ENCODE measurements at regions not wholly inside any gene's neighbourhood (a gene's known extent, or its start where the extent isn't known, plus 50 kb on each side); places are given as distances from the start of the nearest gene placed in this dataset.

DNA sequence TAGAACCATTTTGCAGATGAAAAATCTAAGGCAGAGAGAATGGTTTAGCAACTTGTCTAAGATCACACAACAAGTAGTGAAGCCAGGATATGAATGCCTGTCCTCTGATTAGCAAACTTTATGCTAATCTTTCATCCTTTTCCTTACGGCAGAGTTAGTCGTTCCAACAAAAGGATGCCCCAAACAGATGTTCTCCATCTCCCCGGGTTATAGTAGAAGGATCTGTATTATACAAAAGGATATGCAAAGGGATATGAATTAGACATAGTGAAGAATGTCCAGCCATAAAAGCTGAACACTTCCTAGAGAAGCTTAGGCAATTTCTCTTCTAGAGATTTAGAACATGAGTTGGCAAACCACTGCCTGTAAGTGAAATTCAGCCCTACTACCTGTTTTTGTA is 291.6 kb upstream of the DUSP10 start:
- H3K27me3 ChIP-seq (replicated peaks; ENCODE audit: control insufficient read depth, insufficient read depth, low read length, poor library complexity, severe bottlenecking) = no peaks in the 10 kb centered on the region
- no peak overlapping the region for H3K4me3 ChIP-seq (ENCODE audit: insufficient read depth, low read depth, low read length, poor library complexity, severe bottlenecking)
- no peaks in the 10 kb centered on the region for H3K9me3 ChIP-seq (ENCODE audit: control insufficient read depth, low read length)
- DNase-seq = no peak
- H3K36me3 ChIP-seq (ENCODE audit: control insufficient read depth, insufficient read depth, low read length) = no peaks in the 10 kb centered on the region
- H3K27ac ChIP-seq (ENCODE audit: insufficient read depth, low read length, poor library complexity, severe bottlenecking) = no peak overlapping the region
- H3K4me1 ChIP-seq (ENCODE audit: control insufficient read depth, insufficient read depth, low read length, poor library complexity, severe bottlenecking) = no peaks in the 10 kb centered on the region

DNA sequence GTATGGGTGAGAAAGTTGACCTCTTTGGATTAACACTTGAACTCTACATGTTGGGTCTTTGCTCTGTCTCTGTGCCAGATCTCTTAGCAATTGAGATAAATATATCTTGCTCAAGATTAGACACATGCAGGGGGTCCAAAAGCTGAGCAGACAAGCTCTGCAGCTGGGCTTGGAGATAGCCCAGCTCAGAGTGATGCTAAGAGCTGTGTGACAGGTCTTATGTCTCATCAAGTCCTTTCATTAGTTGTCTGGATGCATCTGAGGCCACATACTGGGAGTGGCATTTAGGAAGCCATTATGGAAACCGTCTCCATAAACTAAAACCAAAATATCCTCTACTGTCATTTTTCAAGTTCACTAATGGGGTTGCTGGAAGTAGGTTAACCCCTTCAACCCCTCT is 289.4 kb upstream of the DUSP10 start:
- Histone ChIP-seq H3K9me3 (ENCODE audit: control insufficient read depth, low read length) (no peaks in the 10 kb centered on the region), H3K36me3 (ENCODE audit: control insufficient read depth, insufficient read depth, low read length) (no peaks in the 10 kb centered on the region), H3K4me3 (ENCODE audit: insufficient read depth, low read depth, low read length, poor library complexity, severe bottlenecking) (no peak overlapping the region), H3K27me3 (replicated peaks; ENCODE audit: control insufficient read depth, insufficient read depth, low read length, poor library complexity, severe bottlenecking) (no peaks in the 10 kb centered on the region), H3K4me1 (ENCODE audit: control insufficient read depth, insufficient read depth, low read length, poor library complexity, severe bottlenecking) (no peaks in the 10 kb centered on the region), H3K27ac (ENCODE audit: insufficient read depth, low read length, poor library complexity, severe bottlenecking) (no peak overlapping the region)
- DNase-seq = no peak

DNA sequence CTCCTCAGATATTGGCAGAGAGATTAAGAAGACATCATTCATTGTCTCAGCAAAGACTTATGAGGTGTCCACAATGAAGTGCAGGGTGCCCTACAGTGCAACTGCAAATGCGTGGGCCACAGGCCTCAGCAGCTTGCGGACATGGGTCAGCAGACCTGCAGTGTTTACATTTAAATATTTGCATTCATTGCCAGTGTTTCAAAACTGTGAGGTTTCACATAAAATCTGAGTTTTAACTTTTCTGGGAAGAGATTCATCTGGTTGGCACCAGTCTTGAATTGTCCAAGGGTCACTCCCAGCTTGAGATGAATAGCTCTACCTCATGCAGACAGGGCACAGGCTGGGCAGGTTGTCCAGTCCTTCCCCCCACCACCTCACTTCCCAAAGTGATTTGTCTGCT is 286.8 kb upstream of the DUSP10 start:
- H3K27me3 ChIP-seq (replicated peaks; ENCODE audit: control insufficient read depth, insufficient read depth, low read length, poor library complexity, severe bottlenecking) = no peaks in the 10 kb centered on the region
- no peaks in the 10 kb centered on the region for H3K36me3 ChIP-seq (ENCODE audit: control insufficient read depth, insufficient read depth, low read length)
- no peak for DNase-seq
- no peaks in the 10 kb centered on the region for H3K4me1 ChIP-seq (ENCODE audit: control insufficient read depth, insufficient read depth, low read length, poor library complexity, severe bottlenecking)
- H3K4me3 ChIP-seq (ENCODE audit: insufficient read depth, low read depth, low read length, poor library complexity, severe bottlenecking) = no peak overlapping the region
- no peak overlapping the region for H3K27ac ChIP-seq (ENCODE audit: insufficient read depth, low read length, poor library complexity, severe bottlenecking)
- no peaks in the 10 kb centered on the region for H3K9me3 ChIP-seq (ENCODE audit: control insufficient read depth, low read length)

DNA sequence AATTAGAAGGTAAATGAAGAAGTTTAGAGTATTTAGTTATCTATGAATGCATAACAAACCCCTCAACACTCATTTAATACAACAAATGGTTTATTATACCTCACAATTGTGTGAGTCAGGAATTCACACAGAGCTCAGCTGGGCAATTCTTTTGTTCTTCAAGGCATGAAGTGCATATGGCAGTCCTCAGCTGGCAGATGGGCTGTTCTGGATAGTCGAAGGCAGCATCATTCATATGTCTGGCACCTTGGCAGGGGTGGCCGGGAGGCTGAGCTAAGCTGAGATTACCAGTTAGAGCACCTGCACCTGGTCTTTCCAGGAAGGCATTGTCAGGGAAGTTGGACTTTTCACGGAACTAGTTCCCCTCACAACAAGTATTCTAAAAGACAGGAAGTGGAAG is 286.2 kb upstream of the DUSP10 start:
- no peaks in the 10 kb centered on the region for H3K4me1 ChIP-seq (ENCODE audit: control insufficient read depth, insufficient read depth, low read length, poor library complexity, severe bottlenecking)
- H3K27ac ChIP-seq (ENCODE audit: insufficient read depth, low read length, poor library complexity, severe bottlenecking) = no peak overlapping the region
- DNase-seq = no peak
- no peaks in the 10 kb centered on the region for H3K9me3 ChIP-seq (ENCODE audit: control insufficient read depth, low read length)
- no peak overlapping the region for H3K4me3 ChIP-seq (ENCODE audit: insufficient read depth, low read depth, low read length, poor library complexity, severe bottlenecking)
- no peaks in the 10 kb centered on the region for H3K36me3 ChIP-seq (ENCODE audit: control insufficient read depth, insufficient read depth, low read length)
- no peaks in the 10 kb centered on the region for H3K27me3 ChIP-seq (replicated peaks; ENCODE audit: control insufficient read depth, insufficient read depth, low read length, poor library complexity, severe bottlenecking)

DNA sequence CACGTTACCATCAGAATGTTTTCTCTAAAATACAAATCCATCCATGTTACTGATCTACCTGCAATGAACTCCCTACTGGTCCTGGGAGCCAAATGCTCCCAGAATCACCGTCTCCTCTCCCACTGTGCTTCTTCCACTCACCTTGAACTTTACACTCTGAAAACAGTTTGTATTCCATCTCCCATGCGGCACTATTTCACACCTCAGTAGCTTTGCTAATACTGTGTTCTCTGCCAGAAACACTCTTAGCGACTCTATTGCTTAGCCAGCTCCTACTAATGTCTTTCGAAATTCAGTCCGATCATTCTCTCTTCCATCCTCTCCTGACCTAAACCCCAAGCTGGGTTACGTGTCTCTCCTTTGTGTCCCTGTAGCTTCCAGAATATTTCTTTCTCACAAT is 284.4 kb upstream of the DUSP10 start:
- H3K27ac ChIP-seq (ENCODE audit: insufficient read depth, low read length, poor library complexity, severe bottlenecking) = no peak overlapping the region
- no peaks in the 10 kb centered on the region for H3K4me1 ChIP-seq (ENCODE audit: control insufficient read depth, insufficient read depth, low read length, poor library complexity, severe bottlenecking)
- no peak for DNase-seq
- H3K4me3 ChIP-seq (ENCODE audit: insufficient read depth, low read depth, low read length, poor library complexity, severe bottlenecking) = no peak overlapping the region
- H3K9me3 ChIP-seq (ENCODE audit: control insufficient read depth, low read length) = no peaks in the 10 kb centered on the region
- H3K27me3 ChIP-seq (replicated peaks; ENCODE audit: control insufficient read depth, insufficient read depth, low read length, poor library complexity, severe bottlenecking) = no peaks in the 10 kb centered on the region
- H3K36me3 ChIP-seq (ENCODE audit: control insufficient read depth, insufficient read depth, low read length) = no peaks in the 10 kb centered on the region

DNA sequence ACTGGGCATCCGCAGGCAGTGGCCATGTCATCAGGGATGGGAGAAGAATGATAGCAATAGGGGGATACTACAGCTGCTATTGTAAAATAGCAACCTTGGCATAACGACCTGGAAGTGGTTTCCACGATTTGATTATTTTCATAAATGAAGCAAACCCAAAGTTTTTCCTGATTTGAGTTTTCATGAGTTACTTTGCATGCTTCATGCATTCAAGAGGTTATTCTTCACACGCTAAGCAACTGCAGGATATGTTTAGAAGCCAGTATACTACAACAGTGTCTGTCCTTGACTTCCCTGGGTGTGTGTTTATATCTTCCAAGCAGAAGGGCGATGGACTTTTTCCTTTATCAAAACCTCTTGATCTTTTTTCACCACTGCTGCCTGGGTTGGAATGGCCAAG is 281.1 kb upstream of the DUSP10 start:
- no peaks in the 10 kb centered on the region for H3K36me3 ChIP-seq (ENCODE audit: control insufficient read depth, insufficient read depth, low read length)
- H3K27me3 ChIP-seq (replicated peaks; ENCODE audit: control insufficient read depth, insufficient read depth, low read length, poor library complexity, severe bottlenecking) = no peaks in the 10 kb centered on the region
- no peak overlapping the region for H3K27ac ChIP-seq (ENCODE audit: insufficient read depth, low read length, poor library complexity, severe bottlenecking)
- H3K4me1 ChIP-seq (ENCODE audit: control insufficient read depth, insufficient read depth, low read length, poor library complexity, severe bottlenecking) = no peaks in the 10 kb centered on the region
- DNase-seq = no peak
- no peaks in the 10 kb centered on the region for H3K9me3 ChIP-seq (ENCODE audit: control insufficient read depth, low read length)
- no peak overlapping the region for H3K4me3 ChIP-seq (ENCODE audit: insufficient read depth, low read depth, low read length, poor library complexity, severe bottlenecking)

DNA sequence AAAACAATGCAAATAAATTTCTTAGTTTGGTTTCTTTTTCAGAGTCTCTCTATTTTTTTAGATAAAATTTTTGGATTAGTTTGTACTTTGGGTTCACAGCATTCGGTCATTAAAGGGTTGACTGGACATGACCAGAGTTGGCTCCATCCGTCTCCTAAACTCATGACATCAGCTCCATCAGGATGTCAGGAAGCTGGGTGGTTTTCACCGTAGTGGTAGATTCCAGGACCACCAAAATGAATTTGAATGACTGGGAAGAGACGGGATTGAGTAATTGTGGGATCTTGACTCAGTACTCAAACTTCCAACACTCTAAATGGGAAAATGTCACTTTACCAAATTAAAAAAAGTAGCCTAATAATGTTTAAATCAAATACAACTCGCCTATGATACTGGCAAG is 279.2 kb upstream of the DUSP10 start:
- no peaks in the 10 kb centered on the region for H3K27me3 ChIP-seq (replicated peaks; ENCODE audit: control insufficient read depth, insufficient read depth, low read length, poor library complexity, severe bottlenecking)
- no peaks in the 10 kb centered on the region for H3K4me1 ChIP-seq (ENCODE audit: control insufficient read depth, insufficient read depth, low read length, poor library complexity, severe bottlenecking)
- H3K9me3 ChIP-seq (ENCODE audit: control insufficient read depth, low read length) = no peaks in the 10 kb centered on the region
- DNase-seq = no peak
- H3K4me3 ChIP-seq (ENCODE audit: insufficient read depth, low read depth, low read length, poor library complexity, severe bottlenecking) = no peak overlapping the region
- no peaks in the 10 kb centered on the region for H3K36me3 ChIP-seq (ENCODE audit: control insufficient read depth, insufficient read depth, low read length)
- no peak overlapping the region for H3K27ac ChIP-seq (ENCODE audit: insufficient read depth, low read length, poor library complexity, severe bottlenecking)

DNA sequence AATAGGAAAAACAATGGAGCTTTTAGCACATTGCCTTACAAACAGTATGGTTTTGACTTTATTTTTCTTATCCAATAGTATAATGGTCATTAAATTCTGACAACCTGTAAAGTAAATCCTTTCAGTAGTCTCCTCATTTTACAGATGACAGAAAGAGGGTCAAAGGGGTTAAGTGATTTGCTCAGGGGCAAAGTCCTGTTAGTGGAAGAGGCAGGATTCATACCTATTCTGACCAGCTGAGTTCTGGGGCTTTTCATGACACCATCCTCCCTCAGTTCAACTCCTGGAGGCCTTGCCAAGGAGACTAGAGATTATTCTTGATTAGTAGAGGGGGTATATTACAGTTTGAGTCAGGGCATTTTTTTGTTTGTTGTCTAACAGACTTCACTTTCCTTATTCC is 278.7 kb upstream of the DUSP10 start:
- Histone ChIP-seq H3K4me3 (ENCODE audit: insufficient read depth, low read depth, low read length, poor library complexity, severe bottlenecking) (no peak overlapping the region), H3K4me1 (ENCODE audit: control insufficient read depth, insufficient read depth, low read length, poor library complexity, severe bottlenecking) (no peaks in the 10 kb centered on the region), H3K36me3 (ENCODE audit: control insufficient read depth, insufficient read depth, low read length) (no peaks in the 10 kb centered on the region), H3K27me3 (replicated peaks; ENCODE audit: control insufficient read depth, insufficient read depth, low read length, poor library complexity, severe bottlenecking) (no peaks in the 10 kb centered on the region), H3K9me3 (ENCODE audit: control insufficient read depth, low read length) (no peaks in the 10 kb centered on the region), H3K27ac (ENCODE audit: insufficient read depth, low read length, poor library complexity, severe bottlenecking) (no peak overlapping the region)
- no peak for DNase-seq

DNA sequence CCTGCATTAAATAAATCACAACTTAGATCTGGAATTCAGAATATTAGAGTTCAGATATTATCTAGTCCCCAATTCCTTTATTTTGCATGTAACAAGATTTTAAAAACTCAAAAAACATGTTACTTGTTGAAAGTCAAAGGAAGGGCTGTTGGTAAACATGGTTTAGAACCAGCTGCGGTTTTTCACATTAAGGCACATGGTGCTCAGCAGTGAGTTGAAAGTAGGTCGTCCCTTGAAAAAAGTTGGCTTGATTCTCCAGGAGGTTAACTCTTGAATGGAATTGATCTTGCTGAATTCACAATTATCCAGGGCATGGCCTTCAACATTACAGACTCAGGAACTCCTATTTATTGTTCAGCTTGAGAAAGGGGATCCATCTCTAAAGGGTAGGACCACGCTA is 277.1 kb upstream of the DUSP10 start:
- Histone ChIP-seq H3K36me3 (ENCODE audit: control insufficient read depth, insufficient read depth, low read length) (no peaks in the 10 kb centered on the region), H3K4me1 (ENCODE audit: control insufficient read depth, insufficient read depth, low read length, poor library complexity, severe bottlenecking) (no peaks in the 10 kb centered on the region), H3K27ac (ENCODE audit: insufficient read depth, low read length, poor library complexity, severe bottlenecking) (no peak overlapping the region), H3K27me3 (replicated peaks; ENCODE audit: control insufficient read depth, insufficient read depth, low read length, poor library complexity, severe bottlenecking) (no peaks in the 10 kb centered on the region), H3K4me3 (ENCODE audit: insufficient read depth, low read depth, low read length, poor library complexity, severe bottlenecking) (no peak overlapping the region), H3K9me3 (ENCODE audit: control insufficient read depth, low read length) (no peaks in the 10 kb centered on the region)
- DNase-seq = no peak

DNA sequence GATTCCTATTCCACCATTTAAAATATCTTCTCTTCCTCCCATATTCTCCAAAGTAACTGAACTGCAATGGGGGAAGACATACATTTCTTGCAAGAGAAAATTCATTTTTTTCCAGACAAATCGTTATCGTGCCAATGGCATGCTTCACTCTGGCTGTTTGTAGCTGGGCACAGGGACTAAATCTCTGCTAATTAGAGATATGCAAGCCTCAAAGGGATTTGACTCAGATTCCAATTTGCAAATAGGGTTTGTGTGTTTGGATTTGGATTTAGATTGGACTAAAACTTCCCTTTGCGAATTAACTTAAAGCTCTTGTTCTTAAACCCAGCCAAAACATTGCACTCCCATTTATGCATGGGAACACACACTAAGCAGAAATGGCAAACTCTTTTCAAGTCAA is 276.2 kb upstream of the DUSP10 start:
- H3K36me3 ChIP-seq (ENCODE audit: control insufficient read depth, insufficient read depth, low read length) = no peaks in the 10 kb centered on the region
- no peaks in the 10 kb centered on the region for H3K4me1 ChIP-seq (ENCODE audit: control insufficient read depth, insufficient read depth, low read length, poor library complexity, severe bottlenecking)
- no peaks in the 10 kb centered on the region for H3K9me3 ChIP-seq (ENCODE audit: control insufficient read depth, low read length)
- DNase-seq = no peak
- no peak overlapping the region for H3K4me3 ChIP-seq (ENCODE audit: insufficient read depth, low read depth, low read length, poor library complexity, severe bottlenecking)
- H3K27me3 ChIP-seq (replicated peaks; ENCODE audit: control insufficient read depth, insufficient read depth, low read length, poor library complexity, severe bottlenecking) = no peaks in the 10 kb centered on the region
- no peak overlapping the region for H3K27ac ChIP-seq (ENCODE audit: insufficient read depth, low read length, poor library complexity, severe bottlenecking)

DNA sequence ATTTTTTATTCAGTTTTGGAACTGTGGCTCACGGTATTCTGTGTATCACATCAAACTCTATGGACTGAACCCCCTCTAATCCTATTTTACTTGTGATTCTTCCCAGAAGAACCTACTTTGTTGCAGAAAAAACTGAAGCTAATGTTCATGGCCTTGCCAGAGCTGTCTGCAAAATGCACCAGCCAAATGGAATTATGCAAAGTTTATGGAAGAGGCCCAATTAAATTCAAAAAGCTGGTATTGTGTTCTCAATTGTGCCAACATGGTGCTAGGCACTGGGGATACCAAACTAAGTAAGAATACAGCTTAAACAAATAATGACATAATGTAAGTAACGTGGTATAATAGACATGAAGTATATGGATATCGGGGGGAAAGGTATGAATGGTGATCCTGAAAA is 273.8 kb upstream of the DUSP10 start:
- Histone ChIP-seq H3K36me3 (ENCODE audit: control insufficient read depth, insufficient read depth, low read length) (no peaks in the 10 kb centered on the region), H3K4me3 (ENCODE audit: insufficient read depth, low read depth, low read length, poor library complexity, severe bottlenecking) (no peak overlapping the region), H3K4me1 (ENCODE audit: control insufficient read depth, insufficient read depth, low read length, poor library complexity, severe bottlenecking) (no peaks in the 10 kb centered on the region), H3K27me3 (replicated peaks; ENCODE audit: control insufficient read depth, insufficient read depth, low read length, poor library complexity, severe bottlenecking) (no peaks in the 10 kb centered on the region), H3K27ac (ENCODE audit: insufficient read depth, low read length, poor library complexity, severe bottlenecking) (no peak overlapping the region), H3K9me3 (ENCODE audit: control insufficient read depth, low read length) (no peaks in the 10 kb centered on the region)
- DNase-seq = no peak
